Daoy (cell line): ENCODE measurements at regions not wholly inside any gene's neighbourhood (a gene's known extent, or its start where the extent isn't known, plus 50 kb on each side); places are given as distances from the start of the nearest gene placed in this dataset.

Experiments
- DNase-seq: peaks from one replicate; pipeline ENCODE4 v3.0.0-alpha.2; 2015; ENCODE audit warnings: low read depth

DNA sequence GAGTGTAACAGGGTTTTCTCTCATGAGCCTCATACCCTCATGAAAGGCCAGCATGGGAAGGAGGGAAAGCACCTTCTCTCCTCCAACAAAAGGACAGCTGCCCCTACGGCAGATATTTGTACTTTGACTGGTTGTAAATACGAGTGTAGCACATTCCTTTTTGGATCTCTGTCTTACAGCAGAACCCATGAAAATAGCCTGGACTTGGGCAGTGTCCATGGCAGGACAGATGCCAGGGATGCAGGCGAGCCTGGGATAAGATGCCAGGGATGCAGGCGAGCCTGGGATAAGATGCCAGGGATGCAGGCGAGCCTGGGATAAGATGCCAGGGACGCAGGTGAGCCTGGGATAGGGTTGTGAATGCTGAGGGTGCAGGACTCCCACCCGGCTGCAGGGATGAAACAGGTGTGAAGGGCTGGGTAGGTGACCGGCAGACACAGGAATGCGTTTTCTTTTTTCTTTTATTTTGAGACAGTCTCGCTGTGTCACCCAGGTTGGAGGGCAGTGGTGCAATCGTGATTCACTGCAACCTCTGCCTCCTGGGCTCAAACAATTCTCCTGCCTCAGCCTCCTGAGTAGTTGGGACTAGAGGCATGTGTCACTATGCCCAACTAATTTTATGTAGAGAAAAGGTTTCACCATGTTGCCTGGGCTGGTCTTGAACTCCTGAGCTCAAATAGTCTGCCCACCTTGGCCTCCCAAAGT, 120.0 kb downstream of the BEGAIN start:
- no peak for DNase-seq

DNA sequence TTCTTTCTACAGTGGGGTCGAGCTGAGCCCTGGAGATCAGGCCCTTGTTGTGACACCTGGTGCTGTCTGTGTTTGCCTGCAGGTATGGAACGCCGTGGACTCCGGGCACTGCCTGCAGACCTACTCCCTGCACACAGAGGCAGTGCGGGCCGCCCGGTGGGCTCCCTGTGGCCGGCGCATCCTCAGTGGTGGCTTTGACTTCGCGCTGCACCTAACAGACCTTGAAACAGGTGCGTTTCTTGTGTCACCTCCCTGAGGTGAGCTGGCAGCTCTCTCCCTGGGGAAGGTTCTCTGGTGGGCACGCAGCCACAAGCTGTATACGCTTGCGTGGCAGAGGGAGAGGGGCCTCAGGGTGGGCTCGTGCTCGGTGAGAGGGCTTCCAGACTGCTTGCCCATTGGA, 119.3 kb downstream of the BEGAIN start:
- no peak for DNase-seq

DNA sequence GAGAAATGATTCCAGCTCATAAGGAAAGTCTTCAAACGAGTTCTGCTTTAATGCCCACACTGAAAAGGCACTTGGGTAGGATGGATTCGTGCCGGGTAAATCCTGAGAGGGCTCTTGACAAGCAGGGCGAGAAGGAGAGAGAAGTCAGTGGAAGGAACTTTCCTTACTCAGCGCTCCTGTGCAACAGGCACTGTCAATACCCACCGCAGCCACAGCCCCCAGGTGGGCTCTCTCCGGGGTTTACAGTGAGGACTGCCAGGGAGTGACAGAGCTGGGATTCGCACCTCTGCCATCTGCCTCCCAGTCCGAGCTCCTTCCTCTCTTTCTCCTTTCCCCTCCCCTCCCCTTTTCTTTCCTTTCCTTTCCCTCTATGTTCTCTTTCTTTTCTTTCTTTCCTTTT, 118.7 kb downstream of the BEGAIN start:
- no peak for DNase-seq

DNA sequence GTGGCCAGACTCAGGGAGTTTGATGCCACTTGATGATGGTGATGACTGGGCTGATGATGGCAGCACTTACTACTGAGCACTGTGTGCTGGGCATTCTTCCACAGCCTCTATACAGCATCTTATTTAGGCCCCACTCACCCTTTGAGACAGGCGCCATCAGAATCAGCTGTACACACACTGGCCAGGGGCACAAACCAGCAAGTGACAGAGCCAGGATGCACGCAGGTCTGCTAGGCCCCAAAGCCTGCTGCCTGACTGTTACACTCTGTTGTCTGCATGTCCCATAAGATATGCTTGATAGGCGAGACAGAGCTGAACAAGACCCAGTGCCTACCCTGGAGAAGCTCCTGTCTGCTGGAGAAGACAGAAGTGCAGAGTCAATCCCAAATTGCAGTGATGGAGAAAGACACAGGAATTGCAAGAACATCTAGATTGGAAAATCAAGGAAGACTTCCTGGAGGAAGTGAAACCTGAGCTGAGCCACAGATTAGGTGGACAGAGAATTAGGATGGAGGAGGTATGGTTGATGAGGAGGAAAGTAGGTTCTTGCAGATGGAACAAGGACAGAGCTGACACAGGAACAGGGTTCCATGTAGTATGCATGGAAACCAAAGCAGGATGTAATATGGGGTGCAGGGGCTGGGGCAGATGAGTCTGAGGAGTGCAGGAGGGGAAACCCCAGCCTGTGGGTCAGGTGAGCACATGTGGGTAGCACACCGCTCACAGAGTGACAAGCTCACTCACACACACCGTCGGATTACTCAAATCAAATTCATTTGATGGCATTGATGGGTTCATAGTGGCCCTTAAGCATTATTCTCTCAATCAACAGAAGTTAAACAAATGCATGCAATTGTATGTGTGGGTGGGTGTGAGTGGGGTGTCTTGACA, 117.3 kb downstream of the BEGAIN start:
- DNase-seq: no peak

DNA sequence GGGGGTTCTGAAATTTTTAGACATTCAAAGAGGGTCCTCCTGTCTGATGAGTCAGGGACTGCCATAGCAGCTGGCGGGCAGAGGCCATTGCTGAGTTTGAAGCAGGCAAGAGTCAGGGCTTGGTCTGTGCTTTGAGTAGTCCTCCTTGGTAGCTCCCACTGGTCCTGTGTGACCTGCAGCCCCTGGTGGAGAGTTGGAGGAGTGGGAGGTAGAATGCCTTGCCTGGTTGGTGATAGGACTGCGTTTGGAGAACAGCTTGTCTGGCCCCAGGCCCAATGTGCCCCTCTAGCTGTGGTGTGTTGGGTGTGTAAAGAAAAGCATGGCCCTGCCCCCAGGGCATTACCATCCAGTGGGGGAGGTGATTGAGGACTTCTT, 116.7 kb downstream of the BEGAIN start:
- no peak for DNase-seq

DNA sequence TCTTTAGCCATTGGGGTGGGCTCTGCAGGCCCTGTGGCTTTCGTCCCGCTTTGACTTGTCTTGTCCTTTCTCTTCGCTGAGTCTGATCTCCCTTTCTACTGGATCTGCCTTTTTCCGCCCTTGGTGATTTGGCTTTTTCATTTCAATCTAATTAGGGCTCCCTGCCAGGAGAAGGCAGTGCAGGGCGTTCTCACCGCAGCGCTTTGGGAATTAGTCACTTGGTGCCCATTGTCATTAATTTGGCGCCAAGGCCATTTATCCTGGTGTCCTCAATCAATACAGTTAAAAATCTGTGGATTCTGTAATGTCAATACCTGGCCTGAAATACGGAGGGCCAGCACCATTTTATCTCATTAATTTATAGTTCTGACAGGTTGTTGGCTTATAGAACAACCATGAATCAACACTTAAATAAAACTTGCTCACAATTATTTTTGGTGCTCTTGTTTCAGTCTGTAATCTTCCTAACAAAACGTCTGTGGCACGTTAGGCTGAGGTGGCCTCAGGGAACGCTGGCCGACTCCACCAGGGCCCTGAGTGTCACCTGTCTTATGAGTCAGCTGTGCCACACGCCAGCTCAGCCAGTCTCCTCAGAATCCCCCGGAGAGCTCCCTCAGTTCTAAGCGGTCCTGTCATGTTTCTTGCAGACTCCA, 115.7 kb downstream of the BEGAIN start:
- DNase-seq: peak; percentile 87

DNA sequence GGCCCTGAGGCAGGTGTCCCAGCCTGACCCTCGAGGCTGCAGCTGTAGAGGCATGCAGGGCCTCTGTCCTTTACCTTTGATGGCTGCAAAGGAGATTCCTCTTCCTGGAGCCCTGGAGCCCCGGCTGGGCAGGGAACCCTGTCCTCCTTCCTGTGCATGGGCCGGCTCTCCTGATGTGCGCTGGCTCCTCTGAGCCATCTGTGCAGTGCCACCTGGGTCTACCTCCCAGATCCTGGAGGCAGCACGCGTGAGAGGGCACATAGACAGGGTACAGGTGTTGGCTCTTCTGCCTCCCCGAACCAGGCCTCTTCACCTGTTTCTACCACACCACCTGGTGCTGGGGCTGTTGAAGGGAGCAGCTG, 115.1 kb downstream of the BEGAIN start:
- no peak for DNase-seq

DNA sequence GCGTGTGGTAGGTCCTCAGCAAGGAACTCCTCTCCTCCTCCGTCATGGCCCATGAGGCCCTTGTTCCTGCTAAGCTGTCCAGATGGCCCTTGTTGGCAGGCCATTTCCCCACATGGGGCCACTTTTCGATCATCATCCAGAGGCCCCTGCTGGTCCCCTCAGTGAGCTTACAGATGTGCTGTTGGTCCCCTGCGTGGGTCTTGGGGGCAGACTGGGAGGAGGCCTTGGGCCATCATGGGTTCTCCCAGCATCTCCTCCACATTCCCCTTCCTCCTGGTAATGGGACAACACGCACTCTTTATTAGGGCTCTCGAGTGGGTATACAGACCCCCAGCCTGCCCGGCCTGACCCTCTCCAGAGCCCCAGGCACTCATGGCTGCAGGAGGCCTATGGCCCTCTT, 114.7 kb downstream of the BEGAIN start:
- DNase-seq: no peak

DNA sequence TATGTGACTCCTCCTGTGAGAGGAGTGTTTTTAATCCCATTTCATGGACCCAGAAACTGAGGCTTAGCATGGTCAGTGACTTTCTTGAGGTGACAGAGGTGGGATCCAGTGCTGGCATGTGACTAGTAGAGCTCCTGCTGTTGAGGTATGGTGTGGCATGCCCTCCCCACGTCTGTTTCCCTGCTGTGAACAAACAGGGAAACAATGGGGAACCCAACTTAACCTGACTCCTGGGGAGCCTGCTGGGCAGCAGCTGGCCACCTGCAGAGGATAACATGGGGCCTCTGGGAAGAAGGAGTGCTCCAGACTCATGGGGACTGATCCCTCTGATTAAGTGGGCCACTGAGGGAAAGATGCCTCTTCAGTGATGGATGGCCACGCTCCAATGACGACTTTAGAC, 114.0 kb downstream of the BEGAIN start:
- DNase-seq: no peak

DNA sequence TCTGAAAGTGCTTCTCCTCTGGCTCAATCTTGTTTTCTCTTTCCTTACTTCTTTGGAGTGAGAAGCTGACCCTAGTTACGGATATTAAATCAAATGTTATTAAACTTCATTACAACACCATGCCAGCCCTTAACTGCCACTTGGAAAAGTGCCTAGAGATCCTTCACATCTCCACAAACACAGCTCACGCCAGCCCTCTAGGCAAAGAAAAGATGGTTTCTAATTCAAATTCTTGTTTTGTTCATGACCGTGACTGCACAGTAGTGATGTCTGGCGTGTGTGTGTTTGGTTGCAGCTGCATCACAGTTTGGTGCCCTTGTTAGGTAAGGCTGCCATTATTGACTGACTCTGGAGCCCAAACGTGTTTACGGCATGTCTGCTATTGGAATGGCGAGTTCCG, 113.0 kb downstream of the BEGAIN start:
- DNase-seq: peak; percentile 52

DNA sequence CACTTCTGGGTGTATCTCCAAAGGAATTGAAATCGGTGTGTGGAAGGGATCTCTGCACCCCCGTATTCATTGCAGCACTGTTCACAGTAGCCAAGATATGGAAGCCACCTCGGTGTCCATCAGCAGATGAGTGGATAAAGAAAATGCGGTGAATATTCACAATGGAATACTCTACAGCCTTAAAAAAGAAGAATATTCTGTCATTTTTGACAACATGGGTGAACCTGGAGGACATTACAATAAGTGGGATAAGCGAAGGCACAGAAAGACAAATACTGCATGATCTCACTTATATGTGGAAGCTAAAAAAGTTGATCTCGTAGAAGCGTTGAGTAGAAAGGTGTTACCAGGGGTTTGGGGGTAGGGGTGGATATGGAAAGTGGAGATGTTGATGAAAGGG, 111.9 kb downstream of the BEGAIN start:
- DNase-seq: no peak

DNA sequence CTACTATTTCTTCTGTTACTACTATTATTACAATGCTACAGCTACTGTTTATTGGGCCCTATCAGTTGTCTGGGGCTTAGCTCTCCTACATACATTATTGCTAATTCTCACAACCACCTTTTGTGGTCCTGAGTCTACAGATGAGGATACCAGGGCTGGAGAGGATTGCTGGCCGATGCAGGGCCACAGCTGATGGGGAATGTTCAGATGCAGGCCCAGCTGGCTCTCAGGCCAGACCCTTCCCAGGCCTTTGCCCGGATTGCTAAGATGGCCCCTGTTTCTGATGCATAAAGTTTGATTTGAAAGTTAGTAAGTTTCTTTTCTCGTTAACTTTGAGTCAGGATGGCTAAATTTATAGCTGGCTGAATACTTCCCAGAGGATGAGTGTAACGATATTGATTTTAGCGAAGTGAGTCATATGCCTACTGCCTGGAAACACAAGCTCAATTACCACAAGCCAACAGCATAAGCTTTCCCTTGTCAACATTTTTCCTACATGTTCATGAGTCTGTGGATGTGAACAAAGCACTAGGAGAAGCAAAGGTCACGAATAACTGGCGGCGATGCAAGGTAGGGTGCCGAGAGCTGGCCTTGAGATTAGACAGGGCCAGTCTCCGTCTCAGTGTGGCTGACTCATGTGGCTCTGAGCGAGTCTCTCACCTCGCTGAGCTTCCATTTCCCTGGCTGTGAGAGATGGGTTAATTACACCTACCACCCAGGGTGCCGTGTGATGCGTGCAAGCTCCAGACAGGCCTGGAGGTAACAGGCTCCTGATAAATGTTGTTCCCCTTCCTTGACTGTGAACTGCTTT, 111.0 kb downstream of the BEGAIN start:
- DNase-seq: peak; percentile 100

DNA sequence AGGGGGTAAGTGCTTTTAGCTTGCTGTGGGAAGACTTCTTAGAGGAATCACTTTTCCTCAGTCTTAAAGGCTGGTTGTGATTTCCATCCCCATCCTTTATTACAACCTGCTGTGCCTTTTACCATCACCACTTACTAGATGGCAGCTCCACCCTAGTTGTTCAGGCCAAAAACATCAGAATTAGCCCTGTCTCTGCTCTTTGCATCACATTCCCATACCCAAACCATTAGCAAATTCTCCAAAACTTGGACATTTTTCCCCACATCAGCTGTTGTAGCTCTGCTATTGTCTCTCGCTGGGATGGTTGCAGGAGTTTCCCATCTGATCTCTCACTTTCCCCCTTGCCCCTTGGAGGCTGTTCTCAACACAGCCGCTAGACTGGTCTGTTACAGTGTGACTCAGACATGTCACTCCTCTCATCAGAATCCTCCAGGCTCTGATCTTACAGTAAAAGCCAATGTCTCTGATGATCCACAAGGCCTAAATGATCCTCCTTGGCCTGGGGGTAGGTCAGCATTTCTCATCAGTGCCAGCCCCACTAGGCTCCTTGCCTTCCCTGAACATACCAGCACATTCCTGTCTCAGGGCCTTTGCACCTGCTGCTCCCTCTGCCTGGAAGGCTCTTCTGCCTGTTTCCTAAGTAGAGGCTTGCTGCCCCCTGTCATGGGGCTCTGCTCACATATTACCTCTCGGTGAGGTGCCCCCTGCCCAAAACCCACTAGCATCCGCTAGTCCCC, 102.5 kb downstream of the BEGAIN start:
- DNase-seq: no peak

DNA sequence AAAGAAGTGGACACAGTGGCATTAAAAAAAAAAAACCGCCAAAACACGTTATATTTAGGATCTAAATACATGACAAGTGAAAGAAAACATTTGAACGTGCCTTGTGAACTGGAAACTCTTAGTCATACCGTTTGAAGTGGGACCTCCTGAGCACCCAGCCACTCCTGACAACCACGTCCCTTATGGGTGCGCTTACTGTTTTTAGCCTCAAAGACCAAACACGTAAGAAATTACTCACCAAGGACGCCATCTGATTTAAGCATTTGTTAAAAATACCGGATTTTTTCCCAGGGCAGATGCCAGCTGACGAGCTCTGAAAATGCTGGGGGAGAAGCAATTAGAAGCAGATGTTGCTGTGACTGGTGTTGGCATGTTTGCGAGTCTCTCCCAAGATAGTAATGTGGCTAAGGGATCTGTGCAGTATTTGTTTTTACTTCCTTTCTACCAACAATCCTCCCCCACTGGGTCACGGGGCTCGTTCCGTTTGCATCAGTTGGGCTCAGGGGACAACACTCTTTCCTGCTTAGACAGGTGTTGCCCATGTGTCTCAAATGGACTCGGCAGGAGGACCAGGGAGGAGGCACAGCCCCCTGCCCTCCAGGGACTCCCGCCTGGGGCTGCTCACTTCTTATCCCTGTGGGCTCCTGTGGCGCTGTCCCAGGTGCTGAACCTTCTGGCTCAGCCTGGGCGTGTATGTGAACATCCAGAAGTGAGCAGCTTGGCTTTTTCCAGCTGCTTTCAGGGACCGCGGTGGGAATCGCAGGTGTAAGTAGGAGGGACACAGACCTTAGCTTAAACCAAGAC, 101.0 kb downstream of the BEGAIN start:
- peak; percentile 90 for DNase-seq
